ENCODE measurements at regions not wholly inside any gene's neighbourhood (a gene's known extent, or its start where the extent isn't known, plus 50 kb on each side); places are given as distances from the start of the nearest gene placed in this dataset.

- TF ChIP-seq CTCF (IDR thresholded peaks at IDR 0.05) (no peak), POLR2A (IDR thresholded peaks at IDR 0.05) (no peak)
These were observed 186.2 kb upstream of the CST7 start for GRCh38 chr20:24762791-24763350.

All from ovary (tissue), 3 donors.